HEK293 (cell line): ENCODE measurements at regions not wholly inside any gene's neighbourhood (a gene's known extent, or its start where the extent isn't known, plus 50 kb on each side); places are given as distances from the start of the nearest gene placed in this dataset.

Source experiments
- MEIS1 ChIP-seq: sonication (generic); formaldehyde crosslinking; IDR thresholded peaks from 2 replicates; pipeline ENCODE4 v1.8.1; 2022; ENCODE audit warnings: missing genetic modification reagents, mild to moderate bottlenecking, borderline replicate concordance
- ZBTB11 ChIP-seq: fragments of 450-650 bp; formaldehyde crosslinking; conservative IDR thresholded peaks from 2 replicates; pipeline ENCODE4 v1.5.1; 2016; ENCODE audit warnings: low read depth, missing biosample characterization, missing genetic modification characterization
- ZNF121 ChIP-seq: fragments of 450-650 bp; formaldehyde crosslinking; IDR thresholded peaks from 2 replicates; pipeline ENCODE4 v1.5.1; 2016; ENCODE audit warnings: missing biosample characterization, missing genetic modification characterization
- ZNF138 ChIP-seq: fragments of 450-650 bp; formaldehyde crosslinking; IDR thresholded peaks from 2 replicates; pipeline ENCODE4 v1.5.1; 2016; ENCODE audit warnings: missing biosample characterization, missing genetic modification characterization, borderline replicate concordance
- ZNF335 ChIP-seq: fragments of 450-650 bp; formaldehyde crosslinking; conservative IDR thresholded peaks from 2 replicates; pipeline ENCODE4 v1.5.1; 2016; ENCODE audit warnings: missing biosample characterization, missing genetic modification characterization
- ZNF404 ChIP-seq: fragments of 450-650 bp; formaldehyde crosslinking; IDR thresholded peaks from 2 replicates; pipeline ENCODE4 v1.5.1; 2017; ENCODE audit warnings: missing biosample characterization, missing genetic modification characterization
- ZSCAN4 ChIP-seq: fragments of 450-650 bp; formaldehyde crosslinking; IDR thresholded peaks from 2 replicates; pipeline ENCODE4 v1.5.1; 2017; ENCODE audit warnings: missing biosample characterization, missing genetic modification characterization

- TF ChIP-seq ZSCAN4 (tag by site-specific recombination) (no peak), ZNF121 (tag by site-specific recombination) (no peak), ZNF138 (tag by site-specific recombination) (no peak), ZBTB11 (no peak), ZNF335 (tag by site-specific recombination) (no peak), ZNF404 (tag by site-specific recombination) (no peak), MEIS1 (CRISPR knock-in tag) (no peak)
Observed at GRCh38 chrX:150007356-150007755, 69.1 kb upstream of the EOLA2 start.
